HEK293 (cell line): ENCODE measurements at regions not wholly inside any gene's neighbourhood (a gene's known extent, or its start where the extent isn't known, plus 50 kb on each side); places are given as distances from the start of the nearest gene placed in this dataset.

Experiments used
- CTCF ChIA-PET: fragments of 350-600 bp; formaldehyde crosslinking; extraction: SDS; loops from one replicate; lab custom pipeline; 2021; ENCODE audit warnings: antibody characterized with exemption; lab: Yijun Ruan, JAX
- POLR2A ChIA-PET: fragments of 300-600 bp; formaldehyde crosslinking; extraction: SDS; loops from one replicate; lab custom pipeline; 2020; ENCODE audit warnings: antibody characterized with exemption, inconsistent platforms; lab: Yijun Ruan, JAX
- H3K27ac ChIP-seq: fragments of 200-500 bp; sonication (Bioruptor generic); 2 replicates; pipeline ENCODE4 v1.5.1; 2014; ENCODE audit warnings: low read depth, low read length, control low read depth, inconsistent platforms; ENCODE audit errors: extremely low read depth
- H3K36me3 ChIP-seq, 2 experiments: fragments of 200-500 bp in 1 of 2; sonication (Bioruptor generic) in 1 of 2; 1 replicate in 1 of 2; 2 replicates in 1 of 2; pipeline ENCODE4 v1.5.1; 2014 to 2017; ENCODE audit warnings: inconsistent platforms in 2 of 2, low read length in 2 of 2; ENCODE audit not compliant: control insufficient read depth in 2 of 2, insufficient read depth in 1 of 2
- H3K4me1 ChIP-seq: fragments of 200-500 bp; sonication (Bioruptor generic); 2 replicates; pipeline ENCODE4 v1.5.1; 2014; ENCODE audit warnings: mild to moderate bottlenecking, low read length, inconsistent platforms; ENCODE audit not compliant: control insufficient read depth, insufficient read depth
- H3K4me3 ChIP-seq: 2 replicates; pipeline ENCODE4 v1.5.1; 2011; ENCODE audit warnings: low read depth, mild to moderate bottlenecking, control low read depth, low read length, moderate library complexity
- H3K9me3 ChIP-seq: fragments of 200-500 bp; sonication (Bioruptor generic); 2 replicates; pipeline ENCODE4 v1.5.1; 2014; ENCODE audit warnings: low read depth, low read length, inconsistent platforms; ENCODE audit not compliant: control insufficient read depth, insufficient read depth
- BCL11B ChIP-seq: fragments of 450-650 bp; formaldehyde crosslinking; IDR thresholded peaks from 2 replicates; pipeline ENCODE4 v1.5.1; 2016; ENCODE audit warnings: low read depth, missing biosample characterization, missing genetic modification characterization
- GLIS2 ChIP-seq: fragments of 450-650 bp; formaldehyde crosslinking; IDR thresholded peaks from 2 replicates; pipeline ENCODE4 v1.5.1; 2016; ENCODE audit warnings: missing biosample characterization, missing genetic modification characterization
- KLF8 ChIP-seq: fragments of 450-650 bp; formaldehyde crosslinking; IDR thresholded peaks from 2 replicates; pipeline ENCODE4 v1.5.1; 2016; ENCODE audit warnings: missing biosample characterization, missing genetic modification characterization
- MYNN ChIP-seq: fragments of 450-650 bp; formaldehyde crosslinking; IDR thresholded peaks from 2 replicates; pipeline ENCODE4 v1.5.1; 2016; ENCODE audit warnings: missing biosample characterization, missing genetic modification characterization, borderline replicate concordance
- SALL2 ChIP-seq: fragments of 450-650 bp; formaldehyde crosslinking; IDR thresholded peaks from 2 replicates; pipeline ENCODE4 v1.5.0; 2017; ENCODE audit warnings: missing biosample characterization, mild to moderate bottlenecking, missing genetic modification characterization, borderline replicate concordance
- ZBTB1 ChIP-seq: fragments of 450-650 bp; formaldehyde crosslinking; IDR thresholded peaks from 2 replicates; pipeline ENCODE4 v1.5.1; 2016; ENCODE audit warnings: missing biosample characterization, missing genetic modification characterization
- ZFP41 ChIP-seq: fragments of 450-650 bp; formaldehyde crosslinking; IDR thresholded peaks from 2 replicates; pipeline ENCODE4 v1.5.1; 2016; ENCODE audit warnings: missing biosample characterization, missing genetic modification characterization, borderline replicate concordance
- ZNF112 ChIP-seq: fragments of 450-650 bp; formaldehyde crosslinking; IDR thresholded peaks from 2 replicates; pipeline ENCODE4 v1.5.0; 2017; ENCODE audit warnings: missing biosample characterization, missing genetic modification characterization
- ZNF114 ChIP-seq: fragments of 450-650 bp; formaldehyde crosslinking; IDR thresholded peaks from 2 replicates; pipeline ENCODE4 v1.5.0; 2017; ENCODE audit warnings: missing biosample characterization, missing genetic modification characterization
- ZNF146 ChIP-seq: fragments of 450-650 bp; formaldehyde crosslinking; IDR thresholded peaks from 2 replicates; pipeline ENCODE4 v1.5.1; 2016; ENCODE audit warnings: missing biosample characterization, missing genetic modification characterization
- ZNF19 ChIP-seq: fragments of 450-650 bp; formaldehyde crosslinking; IDR thresholded peaks from 2 replicates; pipeline ENCODE4; 2016; ENCODE audit warnings: missing biosample characterization, missing genetic modification characterization, low read depth
- ZNF202 ChIP-seq: fragments of 450-650 bp; formaldehyde crosslinking; IDR thresholded peaks from 2 replicates; pipeline ENCODE4 v1.5.1; 2016; ENCODE audit warnings: missing biosample characterization, missing genetic modification characterization, borderline replicate concordance
- ZNF211 ChIP-seq: fragments of 450-650 bp; formaldehyde crosslinking; IDR thresholded peaks from 2 replicates; pipeline ENCODE4 v1.5.1; 2016; ENCODE audit warnings: low read depth, missing biosample characterization, missing genetic modification characterization
- ZNF23 ChIP-seq: fragments of 450-650 bp; formaldehyde crosslinking; IDR thresholded peaks from 2 replicates; pipeline ENCODE4 v1.5.1; 2016; ENCODE audit warnings: missing biosample characterization, missing genetic modification characterization, borderline replicate concordance
- ZNF248 ChIP-seq: fragments of 450-650 bp; formaldehyde crosslinking; IDR thresholded peaks from 2 replicates; pipeline ENCODE4 v1.5.1; 2017; ENCODE audit warnings: missing biosample characterization, missing genetic modification characterization
- ZNF266 ChIP-seq: fragments of 450-650 bp; formaldehyde crosslinking; IDR thresholded peaks from 2 replicates; pipeline ENCODE4 v1.5.1; 2016; ENCODE audit warnings: missing biosample characterization, missing genetic modification characterization, low read depth
- ZNF335 ChIP-seq: fragments of 450-650 bp; formaldehyde crosslinking; conservative IDR thresholded peaks from 2 replicates; pipeline ENCODE4 v1.5.1; 2016; ENCODE audit warnings: missing biosample characterization, missing genetic modification characterization
- ZNF341 ChIP-seq: fragments of 450-650 bp; formaldehyde crosslinking; IDR thresholded peaks from 2 replicates; pipeline ENCODE4; 2016; ENCODE audit warnings: low read depth, missing biosample characterization, missing genetic modification characterization
- ZNF423 ChIP-seq: fragments of 450-650 bp; formaldehyde crosslinking; IDR thresholded peaks from 2 replicates; pipeline ENCODE4 v1.5.1; 2016; ENCODE audit warnings: missing biosample characterization, missing genetic modification characterization
- ZNF585B ChIP-seq: fragments of 450-650 bp; formaldehyde crosslinking; IDR thresholded peaks from 2 replicates; pipeline ENCODE4 v1.5.1; 2016; ENCODE audit warnings: missing biosample characterization, missing genetic modification characterization
- ZNF600 ChIP-seq: fragments of 450-650 bp; formaldehyde crosslinking; IDR thresholded peaks from 2 replicates; pipeline ENCODE4 v1.5.1; 2016; ENCODE audit warnings: missing biosample characterization, missing genetic modification characterization
- ZNF658 ChIP-seq: fragments of 450-650 bp; formaldehyde crosslinking; IDR thresholded peaks from 2 replicates; pipeline ENCODE4; 2016; ENCODE audit warnings: missing biosample characterization, missing genetic modification characterization
- ZNF677 ChIP-seq: fragments of 450-650 bp; IDR thresholded peaks from 2 replicates; pipeline ENCODE4 v1.5.0; 2018; ENCODE audit warnings: missing biosample characterization, mild to moderate bottlenecking, missing genetic modification characterization, moderate library complexity

GRCh38 chr7:155371331-155371883 lies 73.7 kb downstream of the INSIG1 start:
- no peaks in the 10 kb centered on the region for H3K36me3 ChIP-seq
- ChIA-PET CTCF (interaction anchor here (1.4 kb wide), 1 partner anchor 26 kb away, joined by 4 read pairs; no protein-coding TSS in a partner anchor), POLR2A (no interaction called here)
- H3K9me3 ChIP-seq = no peaks in the 10 kb centered on the region
- H3K4me3 ChIP-seq = no peak overlapping the region
- no peak for TF ChIP-seq ZNF114 (tag by site-specific recombination)
- no peak for TF ChIP-seq ZNF202 (tag by site-specific recombination)
- TF ChIP-seq ZNF112 (tag by site-specific recombination) = no peak
- TF ChIP-seq ZNF677 (tag by site-specific recombination) = no peak
- TF ChIP-seq ZNF248 = no peak
- no peak for TF ChIP-seq ZNF585B
- no peak for TF ChIP-seq ZNF266 (tag by site-specific recombination)
- no peak for TF ChIP-seq ZNF600 (tag by site-specific recombination)
- TF ChIP-seq ZNF211 (tag by site-specific recombination) = no peak
- TF ChIP-seq ZNF146 (tag by site-specific recombination) = no peak
- no peak for TF ChIP-seq MYNN
- TF ChIP-seq SALL2 (tag by site-specific recombination) = no peak
- TF ChIP-seq GLIS2 (tag by site-specific recombination) = no peak
- TF ChIP-seq ZNF23 (tag by site-specific recombination) = no peak
- TF ChIP-seq ZNF19 (tag by site-specific recombination) = no peak
- no peak for TF ChIP-seq BCL11B (tag by site-specific recombination)
- no peak for TF ChIP-seq ZNF423 (tag by site-specific recombination)
- TF ChIP-seq, all 188 proteins: peak for 0
- no peaks in the 10 kb centered on the region; the same call in 1 of the 2 replicates for H3K4me1 ChIP-seq
- no peak overlapping the region for H3K27ac ChIP-seq

GRCh38 chr7:155371884-155372781 lies 74.5 kb downstream of the INSIG1 start:
- TF ChIP-seq ZNF114 (tag by site-specific recombination) = no peak
- TF ChIP-seq ZFP41 (tag by site-specific recombination) = no peak
- no peak for TF ChIP-seq KLF8 (tag by site-specific recombination)
- no peak for TF ChIP-seq BCL11B (tag by site-specific recombination)
- TF ChIP-seq ZNF341 (tag by site-specific recombination) = no peak
- no peak for TF ChIP-seq ZBTB1 (tag by site-specific recombination)
- TF ChIP-seq ZNF600 (tag by site-specific recombination) = no peak
- no peak for TF ChIP-seq ZNF658 (tag by site-specific recombination)
- no peak for TF ChIP-seq ZNF335 (tag by site-specific recombination)
- TF ChIP-seq, all 188 proteins: peak for 0
- CTCF ChIA-PET = interaction anchor here (1.4 kb wide), 1 partner anchor 27 kb away, joined by 4 read pairs; no protein-coding TSS in a partner anchor
- no peaks in the 10 kb centered on the region for H3K36me3 ChIP-seq

More at GRCh38 chr7:155371884-155372781, 74.5 kb downstream of the INSIG1 start:
- POLR2A ChIA-PET = no interaction called here
- Histone ChIP-seq H3K9me3 (no peaks in the 10 kb centered on the region), H3K4me3 (no peak overlapping the region), H3K27ac (no peak overlapping the region), H3K4me1 (no peaks in the 10 kb centered on the region; the same call in 1 of the 2 replicates)
